ENCODE measurements at regions not wholly inside any gene's neighbourhood (a gene's known extent, or its start where the extent isn't known, plus 50 kb on each side); places are given as distances from the start of the nearest gene placed in this dataset.

DNA sequence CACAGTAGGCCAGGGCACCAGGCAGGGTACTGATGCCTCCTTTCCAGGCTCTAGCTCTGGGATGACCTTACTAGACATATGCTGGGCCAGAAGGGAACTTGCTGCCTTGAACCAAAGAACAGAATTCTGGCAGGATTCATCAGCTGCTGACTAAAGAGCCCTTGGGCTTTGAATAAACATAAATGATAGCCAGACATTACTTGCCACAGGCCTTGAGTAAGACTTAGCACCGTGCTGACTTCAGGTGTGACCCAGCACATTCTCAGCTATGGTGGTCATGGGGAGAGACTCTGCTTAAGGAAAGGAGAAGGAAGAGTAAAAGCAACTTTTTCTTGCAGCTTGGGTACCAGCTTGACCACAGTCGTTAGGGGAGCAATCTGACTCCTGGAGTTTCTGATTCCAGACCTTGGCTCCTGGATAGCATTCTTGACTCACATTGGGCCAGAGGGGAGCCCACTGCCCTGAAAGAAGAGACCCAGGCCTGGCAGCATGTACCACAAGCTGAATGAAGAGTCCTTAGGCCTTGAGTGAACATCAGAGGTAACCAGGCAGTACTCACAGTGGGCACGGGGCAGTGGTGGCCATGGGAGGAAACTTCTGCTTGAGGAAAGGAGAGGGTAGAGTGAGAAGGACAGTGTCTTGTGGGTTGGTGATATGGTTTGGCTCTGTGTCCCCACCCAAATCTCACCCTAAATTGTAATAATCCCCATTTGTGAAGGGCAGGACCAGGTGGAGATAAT is 926.1 kb upstream of the SORCS1 start:
- TF ChIP-seq, protein P1, sequence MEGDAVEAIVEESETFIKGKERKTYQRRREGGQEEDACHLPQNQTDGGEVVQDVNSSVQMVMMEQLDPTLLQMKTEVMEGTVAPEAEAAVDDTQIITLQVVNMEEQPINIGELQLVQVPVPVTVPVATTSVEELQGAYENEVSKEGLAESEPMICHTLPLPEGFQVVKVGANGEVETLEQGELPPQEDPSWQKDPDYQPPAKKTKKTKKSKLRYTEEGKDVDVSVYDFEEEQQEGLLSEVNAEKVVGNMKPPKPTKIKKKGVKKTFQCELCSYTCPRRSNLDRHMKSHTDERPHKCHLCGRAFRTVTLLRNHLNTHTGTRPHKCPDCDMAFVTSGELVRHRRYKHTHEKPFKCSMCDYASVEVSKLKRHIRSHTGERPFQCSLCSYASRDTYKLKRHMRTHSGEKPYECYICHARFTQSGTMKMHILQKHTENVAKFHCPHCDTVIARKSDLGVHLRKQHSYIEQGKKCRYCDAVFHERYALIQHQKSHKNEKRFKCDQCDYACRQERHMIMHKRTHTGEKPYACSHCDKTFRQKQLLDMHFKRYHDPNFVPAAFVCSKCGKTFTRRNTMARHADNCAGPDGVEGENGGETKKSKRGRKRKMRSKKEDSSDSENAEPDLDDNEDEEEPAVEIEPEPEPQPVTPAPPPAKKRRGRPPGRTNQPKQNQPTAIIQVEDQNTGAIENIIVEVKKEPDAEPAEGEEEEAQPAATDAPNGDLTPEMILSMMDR (IDR thresholded peaks at IDR 0.05; ENCODE audit: insufficient read depth, low read length, poor library complexity, severe bottlenecking) = no peak
- TF ChIP-seq EZH2phosphoT487 (conservative IDR thresholded peaks at IDR 0.05; ENCODE audit: low read length) = no peak

DNA sequence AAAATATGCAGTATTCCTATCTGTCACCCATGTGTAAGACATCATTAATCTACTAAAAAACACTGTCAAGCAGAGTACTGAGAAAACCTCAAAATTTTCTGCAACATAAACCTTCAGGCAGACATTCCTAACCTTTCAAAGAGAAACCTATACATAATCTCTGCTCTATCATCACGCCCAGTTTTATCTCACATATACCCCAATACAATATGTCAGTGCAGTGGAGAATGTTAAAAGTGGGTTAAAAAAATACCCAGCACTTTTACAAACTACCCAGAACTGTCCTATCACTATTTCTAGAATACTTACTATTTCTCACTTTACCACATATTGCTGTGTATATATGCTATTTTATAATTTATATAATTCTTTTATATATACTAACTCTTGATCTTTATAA is 922.0 kb upstream of the SORCS1 start:
- Histone ChIP-seq H3K79me2 (ENCODE audit: insufficient read depth, low read length) (no peaks in the 10 kb centered on the region), H3K27ac (ENCODE audit: low read depth, low read length) (no peak overlapping the region), H2AFZ (ENCODE audit: low read depth, low read length, severe bottlenecking) (no peak overlapping the region), H3K9me3 (ENCODE audit: insufficient read depth, low read length) (no peaks in the 10 kb centered on the region), H3K4me2 (ENCODE audit: low read depth, low read length, poor library complexity, severe bottlenecking) (no peak overlapping the region), H3K4me3 (ENCODE audit: insufficient read depth, low read length, poor library complexity, severe bottlenecking) (no peak overlapping the region), H3K9ac (ENCODE audit: low read length) (no peak overlapping the region), H3K36me3 (ENCODE audit: low read length) (no peaks in the 10 kb centered on the region), H3K9me2 (replicated peaks; ENCODE audit: insufficient read depth, low read length) (no peaks in the 10 kb centered on the region), H3K27me3 (ENCODE audit: low read length) (no peaks in the 10 kb centered on the region), H3F3A (ENCODE audit: insufficient read depth) (no peaks in the 10 kb centered on the region), H4K20me1 (ENCODE audit: low read depth, low read length) (no peaks in the 10 kb centered on the region)
- TF ChIP-seq, protein P1 (IDR thresholded peaks at IDR 0.05; ENCODE audit: insufficient read depth, low read length, poor library complexity, severe bottlenecking) = no peak
- no peak for TF ChIP-seq EZH2phosphoT487 (conservative IDR thresholded peaks at IDR 0.05; ENCODE audit: low read length)

More for the DNA sequence above, 926.1 kb upstream of the SORCS1 start:
- Histone ChIP-seq H3F3A (ENCODE audit: insufficient read depth) (no peaks in the 10 kb centered on the region), H3K9me3 (ENCODE audit: insufficient read depth, low read length) (no peaks in the 10 kb centered on the region), H2AFZ (ENCODE audit: low read depth, low read length, severe bottlenecking) (no peak overlapping the region), H3K4me2 (ENCODE audit: low read depth, low read length, poor library complexity, severe bottlenecking) (no peak overlapping the region), H3K27me3 (ENCODE audit: low read length) (no peaks in the 10 kb centered on the region), H3K36me3 (ENCODE audit: low read length) (no peaks in the 10 kb centered on the region), H3K9ac (ENCODE audit: low read length) (no peak overlapping the region), H3K27ac (ENCODE audit: low read depth, low read length) (no peak overlapping the region), H3K4me3 (ENCODE audit: insufficient read depth, low read length, poor library complexity, severe bottlenecking) (no peak overlapping the region), H3K9me2 (replicated peaks; ENCODE audit: insufficient read depth, low read length) (no peaks in the 10 kb centered on the region), H3K79me2 (ENCODE audit: insufficient read depth, low read length) (no peaks in the 10 kb centered on the region), H4K20me1 (ENCODE audit: low read depth, low read length) (no peaks in the 10 kb centered on the region)

DNA sequence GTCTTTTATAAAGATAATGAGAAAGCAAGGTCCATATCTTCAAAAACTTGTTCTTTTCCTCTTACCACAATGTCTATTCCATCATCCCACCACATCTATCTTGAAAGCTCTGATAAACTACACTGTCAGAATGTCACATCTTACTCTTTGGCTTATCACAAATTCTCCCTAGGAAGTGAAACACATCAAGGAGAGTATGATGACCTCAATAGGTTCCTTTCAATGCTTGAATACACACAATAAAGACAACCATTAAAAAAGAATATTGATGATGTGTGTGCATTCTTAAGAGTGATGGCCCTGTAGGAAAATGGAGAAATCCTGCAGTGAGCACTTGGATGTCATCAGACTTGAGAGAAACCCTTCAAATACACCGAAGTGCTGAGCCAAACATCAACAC is 918.1 kb upstream of the SORCS1 start:
- H3K4me3 ChIP-seq (ENCODE audit: insufficient read depth, low read length, poor library complexity, severe bottlenecking) = no peak overlapping the region
- H3K9ac ChIP-seq (ENCODE audit: low read length) = no peak overlapping the region
- H3F3A ChIP-seq (ENCODE audit: insufficient read depth) = no peaks in the 10 kb centered on the region
- H4K20me1 ChIP-seq (ENCODE audit: low read depth, low read length) = no peaks in the 10 kb centered on the region
- no peaks in the 10 kb centered on the region for H3K9me2 ChIP-seq (replicated peaks; ENCODE audit: insufficient read depth, low read length)
- H3K9me3 ChIP-seq (ENCODE audit: insufficient read depth, low read length) = peaks cover 3% of the 10 kb centered on the region; the same call in 1 of the 2 replicates
- H3K79me2 ChIP-seq (ENCODE audit: insufficient read depth, low read length) = no peaks in the 10 kb centered on the region
- no peak overlapping the region for H2AFZ ChIP-seq (ENCODE audit: low read depth, low read length, severe bottlenecking)
- no peak for TF ChIP-seq EZH2phosphoT487 (conservative IDR thresholded peaks at IDR 0.05; ENCODE audit: low read length)
- TF ChIP-seq, protein P1 (IDR thresholded peaks at IDR 0.05; ENCODE audit: insufficient read depth, low read length, poor library complexity, severe bottlenecking) = no peak
- no peaks in the 10 kb centered on the region for H3K27me3 ChIP-seq (ENCODE audit: low read length)
- H3K27ac ChIP-seq (ENCODE audit: low read depth, low read length) = no peak overlapping the region
- no peak overlapping the region for H3K4me2 ChIP-seq (ENCODE audit: low read depth, low read length, poor library complexity, severe bottlenecking)
- no peaks in the 10 kb centered on the region for H3K36me3 ChIP-seq (ENCODE audit: low read length)
